Fibroblast of lung (primary cell): ENCODE measurements at regions not wholly inside any gene's neighbourhood (a gene's known extent, or its start where the extent isn't known, plus 50 kb on each side); places are given as distances from the start of the nearest gene placed in this dataset.
A peak's percentile ranks its signal among the peaks of the same experiment; 100 is the strongest.

ENCODE experiments used
- DNase-seq, 2 donors: peaks; one replicate each; pipeline versions ENCODE4 v3.0.0 to v3.0.0-alpha.2; 2010; ENCODE audit warnings: low read depth in 2 of 2
- H2AFZ ChIP-seq: 2 replicates; pipeline ENCODE4 v1.5.1; 2012; ENCODE audit warnings: low read length, control low read depth, inconsistent platforms
- H3K27ac ChIP-seq: 2 replicates; pipeline ENCODE4 v1.5.1; 2011; ENCODE audit warnings: low read length, control low read depth; ENCODE audit not compliant: insufficient read depth
- H3K27me3 ChIP-seq: 2 replicates; pipeline ENCODE4 v1.5.1; 2011; ENCODE audit warnings: mild to moderate bottlenecking, low read length; ENCODE audit not compliant: control insufficient read depth, insufficient read depth
- H3K36me3 ChIP-seq: 2 replicates; pipeline ENCODE4 v1.5.1; 2011; ENCODE audit warnings: low read length; ENCODE audit not compliant: control insufficient read depth, insufficient read depth
- H3K4me1 ChIP-seq: 2 replicates; pipeline ENCODE4 v1.5.1; 2011; ENCODE audit warnings: low read length; ENCODE audit not compliant: control insufficient read depth, insufficient read depth; ENCODE audit errors: extremely low read depth
- H3K4me2 ChIP-seq: 2 replicates; pipeline ENCODE4 v1.5.1; 2011; ENCODE audit warnings: low read length, control low read depth; ENCODE audit not compliant: insufficient read depth; ENCODE audit errors: extremely low read depth
- H3K4me3 ChIP-seq, 4 experiments: fragments of 200-600 bp in 1 of 4; sonication (generic) in 1 of 4; replicated peaks in 1 of 4; 2 replicates each; pipeline ENCODE4 v1.5.1; 2011 to 2016; ENCODE audit warnings: low read length in 4 of 4, low read depth in 3 of 4, mild to moderate bottlenecking in 3 of 4, control low read depth in 2 of 4, inconsistent platforms in 1 of 4, mixed read lengths in 1 of 4; ENCODE audit not compliant: insufficient read depth in 1 of 4; ENCODE audit errors: control extremely low read depth in 1 of 4
- H3K79me2 ChIP-seq: 2 replicates; pipeline ENCODE4 v1.5.1; 2012; ENCODE audit warnings: mild to moderate bottlenecking, low read length, inconsistent platforms; ENCODE audit not compliant: control insufficient read depth, insufficient read depth
- H3K9ac ChIP-seq: 2 replicates; pipeline ENCODE4 v1.5.1; 2011; ENCODE audit warnings: mild to moderate bottlenecking, low read length, control low read depth; ENCODE audit not compliant: insufficient read depth
- H3K9me3 ChIP-seq: 2 replicates; pipeline ENCODE4 v1.5.1; 2012; ENCODE audit warnings: low read depth, low read length; ENCODE audit not compliant: control insufficient read depth, insufficient read depth
- H4K20me1 ChIP-seq: 2 replicates; pipeline ENCODE4 v1.5.1; 2011; ENCODE audit warnings: low read length; ENCODE audit not compliant: control insufficient read depth, insufficient read depth; ENCODE audit errors: extremely low read depth
- EZH2 ChIP-seq: IDR thresholded peaks from 2 replicates; pipeline ENCODE4 v1.5.1; 2012; ENCODE audit warnings: low read length, control low read depth, mild to moderate bottlenecking; ENCODE audit errors: missing control alignments
- TF ChIP-seq, protein P1 (sequence below), 2 donors: IDR thresholded peaks in 1 of 2; conservative IDR thresholded peaks in 1 of 2; 1 replicate in 1 of 2; 2 replicates in 1 of 2; pipeline ENCODE4 v1.5.1; 2011 to 2012; ENCODE audit warnings: low read length in 2 of 2, control low read depth in 1 of 2, inconsistent platforms in 1 of 2, low read depth in 1 of 2, mild to moderate bottlenecking in 1 of 2

- H3K36me3 ChIP-seq, result no peaks in the 10 kb centered on the region
- DNase-seq, result peak in 1 of 2 donors; percentile 4
- H3K27me3 ChIP-seq, result no peaks in the 10 kb centered on the region
- no peaks in the 10 kb centered on the region for H4K20me1 ChIP-seq
- H3K4me1 ChIP-seq, result no peaks in the 10 kb centered on the region
- no peak overlapping the region for H2AFZ ChIP-seq
- H3K27ac ChIP-seq, result no peak overlapping the region
- no peak overlapping the region for H3K9ac ChIP-seq
- no peak overlapping the region for H3K4me2 ChIP-seq
- no peaks in the 10 kb centered on the region for H3K9me3 ChIP-seq
- no peak overlapping the region for H3K4me3 ChIP-seq
- TF ChIP-seq EZH2, result no peak
- TF ChIP-seq, protein P1, sequence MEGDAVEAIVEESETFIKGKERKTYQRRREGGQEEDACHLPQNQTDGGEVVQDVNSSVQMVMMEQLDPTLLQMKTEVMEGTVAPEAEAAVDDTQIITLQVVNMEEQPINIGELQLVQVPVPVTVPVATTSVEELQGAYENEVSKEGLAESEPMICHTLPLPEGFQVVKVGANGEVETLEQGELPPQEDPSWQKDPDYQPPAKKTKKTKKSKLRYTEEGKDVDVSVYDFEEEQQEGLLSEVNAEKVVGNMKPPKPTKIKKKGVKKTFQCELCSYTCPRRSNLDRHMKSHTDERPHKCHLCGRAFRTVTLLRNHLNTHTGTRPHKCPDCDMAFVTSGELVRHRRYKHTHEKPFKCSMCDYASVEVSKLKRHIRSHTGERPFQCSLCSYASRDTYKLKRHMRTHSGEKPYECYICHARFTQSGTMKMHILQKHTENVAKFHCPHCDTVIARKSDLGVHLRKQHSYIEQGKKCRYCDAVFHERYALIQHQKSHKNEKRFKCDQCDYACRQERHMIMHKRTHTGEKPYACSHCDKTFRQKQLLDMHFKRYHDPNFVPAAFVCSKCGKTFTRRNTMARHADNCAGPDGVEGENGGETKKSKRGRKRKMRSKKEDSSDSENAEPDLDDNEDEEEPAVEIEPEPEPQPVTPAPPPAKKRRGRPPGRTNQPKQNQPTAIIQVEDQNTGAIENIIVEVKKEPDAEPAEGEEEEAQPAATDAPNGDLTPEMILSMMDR (conservative IDR thresholded peaks at IDR 0.05 in 1 of 2, IDR thresholded peaks at IDR 0.05 in 1 of 2; ENCODE audit: low read depth in 1 of 2, low read length in 2 of 2), result no peak
- no peaks in the 10 kb centered on the region for H3K79me2 ChIP-seq
Measured at GRCh38 chr12:66900616-66901015, 221.7 kb upstream of the GRIP1 start.

DNA sequence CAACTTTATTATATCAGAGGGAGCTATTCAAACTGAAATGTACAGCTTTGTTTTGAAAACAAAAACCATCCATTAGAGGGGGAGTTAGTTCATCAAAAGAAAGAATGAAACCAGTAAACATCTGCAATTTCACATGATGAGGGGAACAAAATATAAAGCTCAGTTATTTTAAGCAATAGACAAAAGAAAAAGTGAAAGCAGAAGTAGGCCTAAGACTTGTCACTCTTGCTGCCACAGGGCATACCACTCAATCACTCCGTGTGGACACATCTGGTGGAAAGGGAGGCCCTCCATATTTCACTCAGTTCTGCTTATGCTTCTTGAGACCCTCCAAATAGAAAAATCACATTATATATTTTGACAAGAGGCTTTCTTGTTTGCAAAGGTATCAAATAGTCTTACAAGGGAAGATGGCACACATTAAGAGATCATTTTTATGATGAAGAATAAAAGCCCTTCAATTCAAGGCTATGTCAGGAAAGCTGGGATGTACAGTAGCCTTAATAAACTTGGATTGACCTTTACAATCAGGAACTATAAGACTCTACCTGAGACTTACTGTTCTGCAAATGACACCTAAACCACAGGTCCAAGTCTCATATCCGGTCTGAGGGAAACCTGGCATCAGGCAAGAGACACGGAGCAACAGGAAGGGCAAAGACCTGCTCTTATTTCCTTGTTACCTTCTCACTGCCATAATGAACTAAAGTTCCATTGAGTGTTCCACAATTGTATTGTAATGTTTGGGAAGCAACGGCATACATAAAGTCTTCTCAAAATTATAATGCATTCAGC is 222.5 kb upstream of the GRIP1 start:
- Histone ChIP-seq H3K4me3 (no peak overlapping the region), H4K20me1 (no peaks in the 10 kb centered on the region), H2AFZ (no peak overlapping the region), H3K4me2 (no peak overlapping the region), H3K79me2 (no peaks in the 10 kb centered on the region), H3K9ac (no peak overlapping the region), H3K27me3 (no peaks in the 10 kb centered on the region), H3K36me3 (no peaks in the 10 kb centered on the region), H3K4me1 (no peaks in the 10 kb centered on the region), H3K9me3 (no peaks in the 10 kb centered on the region), H3K27ac (no peak overlapping the region)
- TF ChIP-seq, protein P1 (conservative IDR thresholded peaks at IDR 0.05 in 1 of 2, IDR thresholded peaks at IDR 0.05 in 1 of 2; ENCODE audit: low read depth in 1 of 2, low read length in 2 of 2), result no peak
- no peak for TF ChIP-seq EZH2
- DNase-seq, result no peak

- Histone ChIP-seq H3K27ac (no peak overlapping the region), H3K4me1 (no peaks in the 10 kb centered on the region), H3K9ac (no peak overlapping the region), H3K27me3 (no peaks in the 10 kb centered on the region), H2AFZ (no peak overlapping the region), H3K36me3 (no peaks in the 10 kb centered on the region), H3K4me2 (no peak overlapping the region), H3K4me3 (no peak overlapping the region), H3K9me3 (no peaks in the 10 kb centered on the region), H3K79me2 (no peaks in the 10 kb centered on the region), H4K20me1 (no peaks in the 10 kb centered on the region)
- TF ChIP-seq, protein P1 (conservative IDR thresholded peaks at IDR 0.05 in 1 of 2, IDR thresholded peaks at IDR 0.05 in 1 of 2; ENCODE audit: low read depth in 1 of 2, low read length in 2 of 2), result no peak
- TF ChIP-seq EZH2, result no peak
- no peak for DNase-seq
Measured at GRCh38 chr12:66902020-66902419, 223.1 kb upstream of the GRIP1 start.
